OCI-LY1 (cell line): ENCODE measurements at regions not wholly inside any gene's neighbourhood (a gene's known extent, or its start where the extent isn't known, plus 50 kb on each side); places are given as distances from the start of the nearest gene placed in this dataset.

ENCODE experiments used
- H2AFZ ChIP-seq: fragments of 200-600 bp; sonication (generic), shearing (Covaris generic); 2 replicates; pipeline ENCODE4 v1.6.0; 2014; ENCODE audit warnings: antibody characterized with exemption, mild to moderate bottlenecking, low read length
- H3F3A ChIP-seq: fragments of 200-600 bp; sonication (generic), shearing (Covaris generic); 2 replicates; pipeline ENCODE4 v1.6.0; 2014; ENCODE audit warnings: mild to moderate bottlenecking, antibody characterized with exemption, low read length, moderate library complexity; ENCODE audit not compliant: insufficient read depth
- H3K27ac ChIP-seq: fragments of 200-600 bp; sonication (generic); 2 replicates; pipeline ENCODE4 v1.5.1; 2014; ENCODE audit warnings: low read length, mixed run types, mild to moderate bottlenecking, low read depth; ENCODE audit not compliant: poor library complexity, severe bottlenecking
- H3K27me3 ChIP-seq: fragments of 200-600 bp; sonication (generic); 2 replicates; pipeline ENCODE4 v1.6.0; 2014; ENCODE audit warnings: antibody characterized with exemption, mild to moderate bottlenecking, low read length, moderate library complexity; ENCODE audit not compliant: insufficient read depth
- H3K36me3 ChIP-seq: fragments of 200-600 bp; sonication (generic); 2 replicates; pipeline ENCODE4 v1.6.1; 2014; ENCODE audit warnings: mild to moderate bottlenecking, antibody characterized with exemption, low read length, moderate library complexity, mixed read lengths; ENCODE audit not compliant: insufficient read depth
- H3K4me1 ChIP-seq: fragments of 200-600 bp; sonication (generic); 2 replicates; pipeline ENCODE4 v1.5.1; 2014; ENCODE audit warnings: mild to moderate bottlenecking, low read length, moderate library complexity; ENCODE audit not compliant: insufficient read depth, severe bottlenecking
- H3K4me2 ChIP-seq: fragments of 200-600 bp; sonication (generic), shearing (Covaris generic); 2 replicates; pipeline ENCODE4 v1.6.1; 2014; ENCODE audit warnings: low read length
- H3K4me3 ChIP-seq: fragments of 200-600 bp; sonication (generic); 2 replicates; pipeline ENCODE4 v1.5.1; 2014; ENCODE audit warnings: low read length, low read depth, mild to moderate bottlenecking, mixed read lengths; ENCODE audit not compliant: poor library complexity, severe bottlenecking
- H3K79me2 ChIP-seq: fragments of 200-600 bp; shearing (Covaris generic); 2 replicates; pipeline ENCODE4 v1.6.1; 2016; ENCODE audit warnings: mixed run types, low read length, mixed read lengths; ENCODE audit not compliant: insufficient read depth
- H3K9ac ChIP-seq: fragments of 200-600 bp; sonication (generic), shearing (Covaris generic); 2 replicates; pipeline ENCODE4 v1.6.1; 2014; ENCODE audit warnings: mild to moderate bottlenecking, low read length, mixed read lengths
- H3K9me2 ChIP-seq: fragments of 200-600 bp; sonication (generic), shearing (Covaris generic); 2 replicates; pipeline ENCODE4 v1.6.1; 2014; ENCODE audit warnings: low read depth, mild to moderate bottlenecking, low read length, mixed read lengths
- H3K9me3 ChIP-seq: fragments of 200-600 bp; shearing (Covaris generic); 2 replicates; pipeline ENCODE4 v1.6.1; 2014; ENCODE audit warnings: low read length, mixed read lengths
- H4K20me1 ChIP-seq: fragments of 200-600 bp; sonication (generic), shearing (Covaris generic); 2 replicates; pipeline ENCODE4 v1.6.0; 2016; ENCODE audit warnings: mild to moderate bottlenecking, low read length; ENCODE audit not compliant: insufficient read depth
- EZH2 ChIP-seq: fragments of 200-600 bp; sonication (generic), shearing (Covaris generic); IDR thresholded peaks from 2 replicates; pipeline ENCODE4 v1.8.0; 2017; ENCODE audit warnings: borderline replicate concordance, mixed run types, mild to moderate bottlenecking, antibody characterized with exemption, low read length, moderate library complexity, mixed read lengths
- TF ChIP-seq, protein P1 (sequence below): fragments of 200-600 bp; sonication (generic), shearing (Covaris generic); IDR thresholded peaks from 2 replicates; pipeline ENCODE4 v1.5.1; 2017; ENCODE audit warnings: mild to moderate bottlenecking, antibody characterized with exemption, low read length, moderate library complexity, mixed read lengths

DNA sequence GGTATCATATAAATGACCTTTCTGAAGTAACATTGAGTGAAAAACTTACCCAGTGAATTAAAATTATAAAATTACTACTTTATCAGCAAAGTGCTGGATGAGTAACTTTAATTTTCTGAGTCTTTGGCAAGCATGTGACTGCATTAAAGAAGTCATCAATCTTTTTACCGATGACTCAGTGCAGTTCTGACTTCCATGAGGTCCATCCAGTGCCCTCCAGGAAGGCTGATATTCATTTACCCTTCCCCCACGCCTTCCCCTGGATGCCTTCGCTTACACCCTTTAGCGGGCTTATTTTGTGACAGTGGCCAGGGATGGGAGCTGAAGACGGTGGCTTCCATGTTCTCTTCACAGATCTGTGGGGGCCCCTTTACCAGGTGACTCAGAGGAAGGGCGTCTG, 572.9 kb upstream of the PFKP start:
- H2AFZ ChIP-seq = no peak overlapping the region
- no peaks in the 10 kb centered on the region for H3K79me2 ChIP-seq
- H3K9me3 ChIP-seq = no peaks in the 10 kb centered on the region

DNA sequence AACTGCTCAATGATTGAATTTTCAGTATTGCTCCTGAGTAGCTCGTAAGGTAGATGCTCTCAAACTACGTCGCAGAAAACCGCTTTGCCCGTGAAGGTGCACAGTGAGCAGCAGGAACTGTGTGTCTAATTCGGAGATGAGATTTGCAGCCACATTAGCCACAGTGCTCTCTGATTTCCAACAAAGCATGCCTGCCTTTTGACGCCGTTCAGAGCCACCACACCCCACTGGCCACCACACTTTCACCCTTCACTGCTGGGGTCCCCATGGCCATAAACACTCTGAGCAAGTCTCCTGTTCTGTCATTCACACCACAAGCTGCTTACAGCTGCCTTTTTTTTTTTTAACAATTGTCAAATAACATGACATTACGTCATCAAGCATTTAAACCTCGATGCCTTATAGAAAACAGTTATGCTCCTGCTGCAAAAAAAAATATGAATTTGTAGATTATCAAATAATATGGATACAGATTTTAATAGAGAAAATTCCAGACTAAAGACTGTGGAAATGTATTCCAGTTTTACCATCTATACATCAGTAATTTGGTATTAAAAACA, 578.8 kb upstream of the PFKP start:
- Histone ChIP-seq H3K4me3 (no peak overlapping the region), H3K27me3 (no peaks in the 10 kb centered on the region; the same call in 1 of the 2 replicates), H3F3A (no peaks in the 10 kb centered on the region), H3K9me2 (no peaks in the 10 kb centered on the region), H3K9ac (no peak overlapping the region), H3K79me2 (no peaks in the 10 kb centered on the region), H2AFZ (no peak overlapping the region), H3K9me3 (no peaks in the 10 kb centered on the region), H3K27ac (no peak overlapping the region), H3K4me1 (no peaks in the 10 kb centered on the region), H3K4me2 (no peak overlapping the region), H3K36me3 (no peaks in the 10 kb centered on the region), H4K20me1 (no peaks in the 10 kb centered on the region)
- no peak for TF ChIP-seq EZH2
- TF ChIP-seq, protein P1, sequence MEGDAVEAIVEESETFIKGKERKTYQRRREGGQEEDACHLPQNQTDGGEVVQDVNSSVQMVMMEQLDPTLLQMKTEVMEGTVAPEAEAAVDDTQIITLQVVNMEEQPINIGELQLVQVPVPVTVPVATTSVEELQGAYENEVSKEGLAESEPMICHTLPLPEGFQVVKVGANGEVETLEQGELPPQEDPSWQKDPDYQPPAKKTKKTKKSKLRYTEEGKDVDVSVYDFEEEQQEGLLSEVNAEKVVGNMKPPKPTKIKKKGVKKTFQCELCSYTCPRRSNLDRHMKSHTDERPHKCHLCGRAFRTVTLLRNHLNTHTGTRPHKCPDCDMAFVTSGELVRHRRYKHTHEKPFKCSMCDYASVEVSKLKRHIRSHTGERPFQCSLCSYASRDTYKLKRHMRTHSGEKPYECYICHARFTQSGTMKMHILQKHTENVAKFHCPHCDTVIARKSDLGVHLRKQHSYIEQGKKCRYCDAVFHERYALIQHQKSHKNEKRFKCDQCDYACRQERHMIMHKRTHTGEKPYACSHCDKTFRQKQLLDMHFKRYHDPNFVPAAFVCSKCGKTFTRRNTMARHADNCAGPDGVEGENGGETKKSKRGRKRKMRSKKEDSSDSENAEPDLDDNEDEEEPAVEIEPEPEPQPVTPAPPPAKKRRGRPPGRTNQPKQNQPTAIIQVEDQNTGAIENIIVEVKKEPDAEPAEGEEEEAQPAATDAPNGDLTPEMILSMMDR = no peak

More for the DNA sequence above, 572.9 kb upstream of the PFKP start:
- TF ChIP-seq EZH2 = no peak
- TF ChIP-seq, protein P1 = no peak
- no peak overlapping the region for H3K9ac ChIP-seq
- H4K20me1 ChIP-seq = no peaks in the 10 kb centered on the region
- no peaks in the 10 kb centered on the region for H3K4me1 ChIP-seq
- H3K4me2 ChIP-seq = no peak overlapping the region
- no peak overlapping the region for H3K4me3 ChIP-seq
- H3K27me3 ChIP-seq = no peaks in the 10 kb centered on the region
- H3F3A ChIP-seq = no peaks in the 10 kb centered on the region
- no peaks in the 10 kb centered on the region for H3K9me2 ChIP-seq
- H3K27ac ChIP-seq = no peak overlapping the region
- H3K36me3 ChIP-seq = no peaks in the 10 kb centered on the region

DNA sequence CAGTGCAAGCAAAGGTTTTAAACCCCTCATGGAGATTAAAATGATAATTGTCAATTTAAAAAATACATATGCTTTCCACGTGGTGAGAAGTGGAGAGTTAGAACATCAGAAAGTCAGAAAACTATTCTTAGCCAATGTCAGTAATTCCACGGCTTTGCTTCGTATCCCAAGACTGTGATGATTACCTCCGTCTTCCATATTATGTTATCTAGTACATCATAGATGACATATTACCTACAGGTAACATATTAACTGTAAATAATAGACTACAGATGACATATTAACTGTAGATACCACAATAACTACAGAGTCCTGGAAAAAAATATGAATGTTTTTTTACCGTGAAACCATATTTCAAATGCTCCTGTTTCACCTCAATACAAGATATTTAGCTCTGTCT, 579.4 kb upstream of the PFKP start:
- no peak overlapping the region for H3K4me2 ChIP-seq
- no peaks in the 10 kb centered on the region for H4K20me1 ChIP-seq
- no peak overlapping the region for H3K27ac ChIP-seq
- no peaks in the 10 kb centered on the region for H3K9me2 ChIP-seq
- no peaks in the 10 kb centered on the region for H3K9me3 ChIP-seq
- H3K4me1 ChIP-seq = no peaks in the 10 kb centered on the region
- H3K9ac ChIP-seq = no peak overlapping the region
- no peaks in the 10 kb centered on the region for H3F3A ChIP-seq
- no peaks in the 10 kb centered on the region for H3K79me2 ChIP-seq
- no peak overlapping the region for H2AFZ ChIP-seq
- no peaks in the 10 kb centered on the region for H3K36me3 ChIP-seq
- TF ChIP-seq EZH2 = no peak
- TF ChIP-seq, protein P1 = no peak
- H3K4me3 ChIP-seq = no peak overlapping the region
- H3K27me3 ChIP-seq = no peaks in the 10 kb centered on the region; the same call in 1 of the 2 replicates
